GM23248 (cell line): ENCODE measurements at regions not wholly inside any gene's neighbourhood (a gene's known extent, or its start where the extent isn't known, plus 50 kb on each side); places are given as distances from the start of the nearest gene placed in this dataset.

ENCODE experiments used
- DNase-seq: peaks from one replicate; pipeline ENCODE4 v3.0.0-alpha.2; 2015
- H2AFZ ChIP-seq: fragments of 200-600 bp; sonication (generic); 2 replicates; pipeline ENCODE4 v1.6.1; 2016; ENCODE audit warnings: antibody characterized with exemption
- H3F3A ChIP-seq: fragments of 200-600 bp; sonication (generic); 2 replicates; pipeline ENCODE4 v1.6.1; 2016; ENCODE audit warnings: mild to moderate bottlenecking, antibody characterized with exemption, mixed run types; ENCODE audit not compliant: insufficient read depth
- H3K27ac ChIP-seq: fragments of 200-600 bp; sonication (generic); 2 replicates; pipeline ENCODE4 v1.5.1; 2016; ENCODE audit warnings: mild to moderate bottlenecking
- H3K27me3 ChIP-seq: fragments of 200-600 bp; sonication (generic); replicated peaks from 2 replicates; pipeline ENCODE4 v1.6.1; 2016; ENCODE audit warnings: mild to moderate bottlenecking; ENCODE audit not compliant: insufficient read depth
- H3K36me3 ChIP-seq: fragments of 200-600 bp; sonication (generic); 2 replicates; pipeline ENCODE4 v1.6.1; 2016; ENCODE audit warnings: low read depth, mild to moderate bottlenecking
- H3K4me1 ChIP-seq: fragments of 200-600 bp; sonication (generic); 2 replicates; pipeline ENCODE4 v1.6.1; 2016; ENCODE audit warnings: mild to moderate bottlenecking; ENCODE audit not compliant: insufficient read depth
- H3K4me2 ChIP-seq: fragments of 200-600 bp; sonication (generic); one replicate; pipeline ENCODE4 v1.6.1; 2016; ENCODE audit warnings: mild to moderate bottlenecking; ENCODE audit not compliant: unreplicated experiment
- H3K4me3 ChIP-seq: fragments of 200-600 bp; sonication (generic); 2 replicates; pipeline ENCODE4 v1.5.1; 2016; ENCODE audit warnings: mild to moderate bottlenecking
- H3K79me2 ChIP-seq: fragments of 200-600 bp; sonication (generic); 2 replicates; pipeline ENCODE4 v1.6.1; 2016; ENCODE audit warnings: mild to moderate bottlenecking; ENCODE audit not compliant: insufficient read depth
- H3K9ac ChIP-seq: fragments of 200-600 bp; sonication (generic); 2 replicates; pipeline ENCODE4 v1.6.1; 2016; ENCODE audit warnings: mild to moderate bottlenecking
- H3K9me2 ChIP-seq: fragments of 200-600 bp; sonication (generic); 2 replicates; pipeline ENCODE4 v1.6.1; 2016; ENCODE audit warnings: mixed run types, mild to moderate bottlenecking, moderate library complexity; ENCODE audit not compliant: insufficient read depth
- H3K9me3 ChIP-seq: fragments of 200-600 bp; sonication (generic); one replicate; pipeline ENCODE4 v1.6.1; 2017; ENCODE audit warnings: low read depth
- H4K20me1 ChIP-seq: fragments of 200-600 bp; sonication (generic); 2 replicates; pipeline ENCODE4 v1.6.0; 2016; ENCODE audit not compliant: insufficient read depth
- EZH2 ChIP-seq: fragments of 200-600 bp; sonication (generic); IDR thresholded peaks from 2 replicates; pipeline ENCODE4 v1.6.1; 2018; ENCODE audit warnings: antibody characterized with exemption, mild to moderate bottlenecking; ENCODE audit not compliant: insufficient read depth, poor library complexity, severe bottlenecking
- EZH2phosphoT487 ChIP-seq: fragments of 200-600 bp; sonication (generic); IDR thresholded peaks from 2 replicates; pipeline ENCODE4 v1.6.1; 2018; ENCODE audit warnings: antibody characterized with exemption, moderate library complexity, mild to moderate bottlenecking, low read depth; ENCODE audit not compliant: insufficient read depth
- WGBS, 2 experiments: methylation state at CpG; one replicate each; pipeline ENCODE4 v1.1.6; 2015 to 2017; ENCODE audit warnings: low lambda C conversion rate in 2 of 2, low coverage in 1 of 2; ENCODE audit errors: missing lambda C conversion rate in 2 of 2; 5-methylcytosine and 5-hydroxymethylcytosine counted together
- in situ Hi-C: fragments of 300-500 bp; cut with MboI; formaldehyde crosslinking; loops from 2 replicates; pipeline ENCODE4 v1.15.0; 2020

- DNase-seq: no peak
- Histone ChIP-seq H3K4me1 (no peaks in the 10 kb centered on the region), H3K27ac (no peak overlapping the region), H3K4me2 (no peak overlapping the region), H3K27me3 (peaks cover 48% of the 10 kb centered on the region), H3K79me2 (no peaks in the 10 kb centered on the region), H3K9me3 (no peaks in the 10 kb centered on the region), H3K4me3 (no peak overlapping the region), H3K9me2 (no peaks in the 10 kb centered on the region), H3F3A (no peaks in the 10 kb centered on the region), H3K36me3 (no peaks in the 10 kb centered on the region), H2AFZ (no peak overlapping the region), H4K20me1 (no peaks in the 10 kb centered on the region), H3K9ac (no peak overlapping the region)
- TF ChIP-seq EZH2: no peak
- TF ChIP-seq EZH2phosphoT487: no peak
- in situ Hi-C loops: no loop called here
- 44 to 51% methylated on average over 5 of the region's 5 CpGs for WGBS, 2 experiments
Measured at GRCh38 chr12:114185036-114185435, 218.9 kb upstream of the RBM19 start.

- Histone ChIP-seq H3K27ac (no peak overlapping the region), H3K4me2 (no peak overlapping the region), H3K27me3 (no peaks in the 10 kb centered on the region), H3K4me3 (no peak overlapping the region), H4K20me1 (no peaks in the 10 kb centered on the region), H3K79me2 (no peaks in the 10 kb centered on the region), H3K36me3 (no peaks in the 10 kb centered on the region), H2AFZ (no peak overlapping the region), H3F3A (0 out of 2 replicates have a peak, but pooled peaks cover 2% of the 10 kb centered on the region), H3K9ac (no peak overlapping the region), H3K9me2 (no peaks in the 10 kb centered on the region), H3K4me1 (no peaks in the 10 kb centered on the region), H3K9me3 (no peaks in the 10 kb centered on the region)
- no peak for DNase-seq
- WGBS, 2 experiments: 100% methylated on average over 1 of the region's 1 CpG
- TF ChIP-seq EZH2: no peak
- in situ Hi-C loops: no loop called here
Measured at GRCh38 chr12:114174326-114174725, 208.2 kb upstream of the RBM19 start.

- 79 to 83% methylated on average over 4 of the region's 4 CpGs for WGBS, 2 experiments
- Histone ChIP-seq H3K9ac (no peak overlapping the region), H3K27ac (no peak overlapping the region), H3K4me1 (peaks cover 13% of the 10 kb centered on the region), H3K79me2 (no peaks in the 10 kb centered on the region), H3K36me3 (no peaks in the 10 kb centered on the region), H3K9me3 (no peaks in the 10 kb centered on the region), H3K27me3 (no peaks in the 10 kb centered on the region), H4K20me1 (no peaks in the 10 kb centered on the region), H3K4me3 (no peak overlapping the region), H2AFZ (no peak overlapping the region), H3K9me2 (no peaks in the 10 kb centered on the region), H3K4me2 (no peak overlapping the region), H3F3A (peaks cover 23% of the 10 kb centered on the region)
- in situ Hi-C loops: no loop called here
- no peak for DNase-seq
- TF ChIP-seq EZH2 (no peak), EZH2phosphoT487 (no peak)
Measured at GRCh38 chr12:114172135-114172534, 206.0 kb upstream of the RBM19 start.

- in situ Hi-C loops: no loop called here
- H3K4me3 ChIP-seq: no peak overlapping the region
- peak overlapping the region; percentile 22 for H3K9ac ChIP-seq
- no peak overlapping the region for H2AFZ ChIP-seq
- 9 to 14% methylated on average over 2 of the region's 2 CpGs for WGBS, 2 experiments
- TF ChIP-seq EZH2phosphoT487 (no peak), EZH2 (no peak)
- DNase-seq: peak; percentile 92
- no peaks in the 10 kb centered on the region for H3K36me3 ChIP-seq
- H3K27me3 ChIP-seq: no peaks in the 10 kb centered on the region
- H3K4me2 ChIP-seq: peak overlapping the region; percentile 18
- no peaks in the 10 kb centered on the region for H3K79me2 ChIP-seq
- H4K20me1 ChIP-seq: no peaks in the 10 kb centered on the region
- peaks cover 31% of the 10 kb centered on the region for H3K4me1 ChIP-seq
- H3K27ac ChIP-seq: peak overlapping the region; percentile 76
- H3K9me3 ChIP-seq: no peaks in the 10 kb centered on the region
- H3F3A ChIP-seq: peaks cover 46% of the 10 kb centered on the region
- no peaks in the 10 kb centered on the region for H3K9me2 ChIP-seq
Measured at GRCh38 chr12:114168061-114168460, 201.9 kb upstream of the RBM19 start.

GRCh38 chr12:114167431-114167830 lies 201.3 kb upstream of the RBM19 start:
- TF ChIP-seq EZH2phosphoT487 (no peak), EZH2 (no peak)
- WGBS, 2 experiments: 8 to 21% methylated on average over 1 of the region's 1 CpG
- H3K27me3 ChIP-seq: no peaks in the 10 kb centered on the region
- H3K4me3 ChIP-seq: no peak overlapping the region
- no peaks in the 10 kb centered on the region for H3K79me2 ChIP-seq
- peaks cover 31% of the 10 kb centered on the region for H3K4me1 ChIP-seq
- peak; percentile 92 for DNase-seq
- peak overlapping the region; percentile 22 for H3K9ac ChIP-seq
- H3K9me2 ChIP-seq: no peaks in the 10 kb centered on the region
- H3K27ac ChIP-seq: peak overlapping the region; percentile 76
- H3K4me2 ChIP-seq: peak overlapping the region; percentile 18
- no peaks in the 10 kb centered on the region for H4K20me1 ChIP-seq
- peaks cover 46% of the 10 kb centered on the region for H3F3A ChIP-seq
- H3K9me3 ChIP-seq: no peaks in the 10 kb centered on the region
- in situ Hi-C loops: no loop called here
- no peak overlapping the region for H2AFZ ChIP-seq
- H3K36me3 ChIP-seq: no peaks in the 10 kb centered on the region
